BLaER1 treated with 17β-estradiol and CSF1 and Interleukin-3, amounts not matched to agents 10 nM and 100 nM (cell line): ENCODE measurements at regions not wholly inside any gene's neighbourhood (a gene's known extent, or its start where the extent isn't known, plus 50 kb on each side); places are given as distances from the start of the nearest gene placed in this dataset.

ENCODE experiments used
- H3K27ac ChIP-seq, 11 experiments: shearing (Covaris generic); formaldehyde crosslinking; 2 replicates each; pipeline ENCODE4 v1.8.1; 2022
- H3K27me3 ChIP-seq, 11 experiments: shearing (Covaris generic); formaldehyde crosslinking; 2 replicates each; pipeline ENCODE4 v1.8.1; 2022
- H3K36me3 ChIP-seq, 11 experiments: shearing (Covaris generic); formaldehyde crosslinking; 2 replicates each; pipeline ENCODE4 v1.8.1; 2022
- H3K4me1 ChIP-seq, 10 experiments: shearing (Covaris generic); formaldehyde crosslinking; 2 replicates each; pipeline ENCODE4 v1.8.1; 2022
- H3K4me2 ChIP-seq, 11 experiments: shearing (Covaris generic); formaldehyde crosslinking; 2 replicates each; pipeline ENCODE4 v1.8.1; 2022
- H3K4me3 ChIP-seq, 10 experiments: shearing (Covaris generic); formaldehyde crosslinking; 2 replicates each; pipeline ENCODE4 v1.8.1; 2022
- H3K9ac ChIP-seq, 11 experiments: shearing (Covaris generic); formaldehyde crosslinking; 2 replicates each; pipeline ENCODE4 v1.8.1; 2022
- H3K9me3 ChIP-seq, 11 experiments: shearing (Covaris generic); formaldehyde crosslinking; replicated peaks in 1 of 11; 2 replicates each; pipeline ENCODE4 v1.8.1; 2022
- H4K20me1 ChIP-seq, 11 experiments: shearing (Covaris generic); formaldehyde crosslinking; 2 replicates each; pipeline ENCODE4 v1.8.1; 2022
- Cebpa-rat ChIP-seq, 11 experiments: shearing (Covaris generic); IDR thresholded peaks; 2 replicates each; pipeline ENCODE4 v1.8.1; 2022

- Histone ChIP-seq H3K36me3 (peaks cover 0 to 9% (median 5%) of the 10 kb centered on the region in 11 experiments; a peak in 5 of 22 replicates), H3K27me3 (no peaks in the 10 kb centered on the region), H3K4me2 (peak overlapping the region; percentile 16 to 50 (median 39); a peak in 19 of 22 replicates), H3K27ac (no peak overlapping the region), H3K9me3 (peaks cover 26 to 62% (median 56%) of the 10 kb centered on the region in 11 experiments), H3K9ac (no peak overlapping the region), H3K4me3 (no peak overlapping the region), H4K20me1 (no peaks in the 10 kb centered on the region), H3K4me1 (peaks cover 16 to 38% (median 21%) of the 10 kb centered on the region in 10 experiments)
- TF ChIP-seq Cebpa-rat (IDR thresholded peaks at IDR 0.05): no peak
These were observed 141.1 kb upstream of the ITGB1 start for GRCh38 chr10:33098951-33099663.

GRCh38 chr10:33095867-33096815 lies 138.1 kb upstream of the ITGB1 start:
- Histone ChIP-seq H3K4me1 (peaks cover 16 to 34% (median 21%) of the 10 kb centered on the region in 10 experiments), H3K4me2 (peak overlapping the region; percentile 20 to 65 (median 49); a peak in 20 of 22 replicates), H3K9me3 (peaks cover 20 to 60% (median 49%) of the 10 kb centered on the region in 11 experiments), H3K4me3 (no peak overlapping the region), H3K27ac (no peak overlapping the region), H4K20me1 (no peaks in the 10 kb centered on the region), H3K27me3 (no peaks in the 10 kb centered on the region), H3K36me3 (peaks cover 0 to 9% (median 4%) of the 10 kb centered on the region in 11 experiments; a peak in 4 of 22 replicates), H3K9ac (no peak overlapping the region)
- TF ChIP-seq Cebpa-rat (IDR thresholded peaks at IDR 0.05): no peak

DNA sequence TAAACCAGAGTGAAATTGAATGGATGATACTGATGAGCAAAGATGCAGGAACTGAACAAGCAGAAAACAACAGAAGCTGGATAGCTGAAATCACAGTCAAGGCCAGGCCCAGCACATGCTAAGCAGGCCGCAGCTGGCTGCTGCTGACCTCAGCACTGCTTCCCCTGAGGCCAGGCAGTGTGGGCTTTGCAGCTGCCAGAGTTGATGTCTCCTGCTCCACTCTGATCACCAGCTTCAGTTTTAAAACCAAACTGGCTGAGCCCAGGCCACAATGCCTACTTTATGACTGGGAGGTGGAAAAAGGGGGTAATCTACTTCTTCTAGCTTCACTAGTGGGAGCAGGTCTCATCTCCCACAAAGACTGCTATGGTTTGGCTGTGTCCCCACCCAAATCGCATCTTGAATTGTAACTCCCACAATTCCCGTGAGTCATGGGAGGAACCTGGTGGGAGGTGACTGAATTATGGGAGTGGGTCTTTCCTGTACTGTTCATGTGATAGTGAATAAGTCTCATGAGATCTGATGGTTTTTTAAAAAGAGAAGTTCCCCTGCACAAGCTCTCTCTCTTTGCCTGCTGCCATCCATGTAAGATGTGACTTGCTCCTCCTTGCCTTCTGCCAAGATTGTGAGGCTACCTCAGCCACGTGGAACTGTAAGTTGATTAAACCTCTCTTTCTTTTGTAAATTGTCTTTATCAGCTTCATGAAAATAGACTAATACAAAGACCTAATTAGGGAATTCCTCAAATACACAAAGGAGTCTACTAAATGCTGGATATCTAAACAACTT lies 136.4 kb upstream of the ITGB1 start:
- no peak for TF ChIP-seq Cebpa-rat (IDR thresholded peaks at IDR 0.05)
- H3K4me1 ChIP-seq: peaks cover 13 to 20% (median 17%) of the 10 kb centered on the region in 10 experiments
- H3K27ac ChIP-seq: no peak overlapping the region
- H3K36me3 ChIP-seq: peaks cover 0 to 9% (median 4%) of the 10 kb centered on the region in 11 experiments; a peak in 4 of 22 replicates
- H4K20me1 ChIP-seq: no peaks in the 10 kb centered on the region
- H3K9me3 ChIP-seq: peaks cover 28 to 61% (median 50%) of the 10 kb centered on the region in 11 experiments
- H3K27me3 ChIP-seq: no peaks in the 10 kb centered on the region
- H3K4me2 ChIP-seq: 0 out of 22 replicates have a peak overlapping the region, but pooled peaks of 1 of the 11 experiments have one; percentile 16
- no peak overlapping the region for H3K9ac ChIP-seq
- peak overlapping the region in 2 of 10 experiments; percentile 2 to 39; a peak in 2 of 20 replicates for H3K4me3 ChIP-seq

DNA sequence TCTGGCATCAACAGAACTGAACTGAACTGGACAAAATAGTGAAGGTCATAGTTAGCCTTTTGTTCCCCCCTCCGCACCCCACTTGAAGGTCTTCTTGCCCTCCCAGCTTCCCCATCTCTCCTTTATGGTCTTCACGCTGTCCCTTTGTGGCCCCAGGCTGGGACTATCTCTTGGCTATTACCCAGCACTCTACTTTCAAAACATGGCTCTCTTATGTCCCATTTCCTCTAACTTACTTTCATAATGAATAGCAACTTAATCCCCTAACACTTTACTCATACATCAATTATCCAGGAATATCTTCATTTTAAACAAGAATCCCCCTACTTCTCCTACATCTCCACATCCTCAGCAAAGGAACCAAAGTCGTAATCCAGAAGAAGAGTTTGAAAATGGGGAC lies 135.3 kb upstream of the ITGB1 start:
- peaks cover 7 to 11% (median 10%) of the 10 kb centered on the region in 10 experiments; a peak in 19 of 20 replicates for H3K4me1 ChIP-seq
- H3K36me3 ChIP-seq: peaks cover 0 to 9% (median 4%) of the 10 kb centered on the region in 11 experiments; a peak in 4 of 22 replicates
- H3K9ac ChIP-seq: no peak overlapping the region
- no peak overlapping the region for H3K4me3 ChIP-seq
- H3K4me2 ChIP-seq: no peak overlapping the region
- no peak overlapping the region for H3K27ac ChIP-seq
- H3K9me3 ChIP-seq: peaks cover 39 to 69% (median 55%) of the 10 kb centered on the region in 11 experiments
- no peaks in the 10 kb centered on the region for H3K27me3 ChIP-seq
- TF ChIP-seq Cebpa-rat (IDR thresholded peaks at IDR 0.05): no peak
- no peaks in the 10 kb centered on the region for H4K20me1 ChIP-seq

DNA sequence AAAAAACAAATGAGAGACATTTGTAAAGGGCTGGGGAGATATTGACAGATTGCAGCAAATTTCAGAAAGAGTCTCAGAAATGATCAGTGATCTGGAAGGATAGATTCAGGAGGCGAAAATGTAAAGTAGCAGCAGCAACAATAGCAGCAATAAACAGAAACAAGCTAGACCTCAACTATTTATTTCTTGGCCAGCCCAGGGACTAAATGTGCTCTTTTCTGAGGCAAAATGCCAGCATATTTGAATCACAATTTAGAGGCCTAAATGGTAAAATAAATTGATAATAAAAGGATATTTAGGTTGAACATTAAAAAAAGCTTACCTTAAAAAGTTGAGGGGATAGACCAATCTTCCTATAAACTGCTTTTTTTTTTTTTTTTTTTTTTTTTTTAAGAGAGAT lies 134.6 kb upstream of the ITGB1 start:
- no peak overlapping the region for H3K4me2 ChIP-seq
- H3K27me3 ChIP-seq: no peaks in the 10 kb centered on the region
- H4K20me1 ChIP-seq: no peaks in the 10 kb centered on the region
- H3K27ac ChIP-seq: no peak overlapping the region
- peaks cover 45 to 69% (median 52%) of the 10 kb centered on the region in 11 experiments for H3K9me3 ChIP-seq
- peaks cover 10 to 15% (median 13%) of the 10 kb centered on the region in 10 experiments; a peak in 19 of 20 replicates for H3K4me1 ChIP-seq
- TF ChIP-seq Cebpa-rat (IDR thresholded peaks at IDR 0.05): no peak
- no peak overlapping the region for H3K4me3 ChIP-seq
- no peak overlapping the region for H3K9ac ChIP-seq
- H3K36me3 ChIP-seq: peaks cover 0 to 9% (median 4%) of the 10 kb centered on the region in 11 experiments; a peak in 4 of 22 replicates

DNA sequence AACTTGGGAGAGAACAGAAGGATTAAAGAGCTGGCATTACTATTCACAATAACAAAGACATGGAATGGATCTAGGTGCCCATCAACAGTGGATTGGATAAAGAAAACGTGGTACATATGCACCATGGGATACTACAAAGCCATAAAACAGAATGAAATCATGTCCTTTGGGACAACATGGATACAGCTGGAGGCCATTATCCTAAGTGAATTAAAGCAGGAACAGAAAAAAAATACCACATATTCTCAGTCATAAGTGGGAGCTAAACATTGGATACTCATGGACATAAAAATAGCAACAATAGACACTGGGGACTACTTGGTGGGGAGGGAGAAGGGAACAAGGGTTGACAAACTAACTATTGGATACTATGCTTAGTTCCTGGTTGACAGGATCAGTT lies 133.2 kb upstream of the ITGB1 start:
- TF ChIP-seq Cebpa-rat (IDR thresholded peaks at IDR 0.05): no peak
- no peaks in the 10 kb centered on the region for H3K27me3 ChIP-seq
- H3K4me2 ChIP-seq: no peak overlapping the region
- no peak overlapping the region for H3K9ac ChIP-seq
- peaks cover 0 to 9% (median 4%) of the 10 kb centered on the region in 11 experiments; a peak in 4 of 22 replicates for H3K36me3 ChIP-seq
- H3K27ac ChIP-seq: no peak overlapping the region
- peaks cover 15 to 21% (median 16%) of the 10 kb centered on the region in 10 experiments for H3K4me1 ChIP-seq
- no peak overlapping the region for H3K4me3 ChIP-seq
- peaks cover 36 to 56% (median 46%) of the 10 kb centered on the region in 11 experiments for H3K9me3 ChIP-seq
- H4K20me1 ChIP-seq: no peaks in the 10 kb centered on the region

GRCh38 chr10:33088990-33089389 lies 131.0 kb upstream of the ITGB1 start:
- no peak overlapping the region for H3K27ac ChIP-seq
- TF ChIP-seq Cebpa-rat (IDR thresholded peaks at IDR 0.05): no peak
- H3K4me3 ChIP-seq: no peak overlapping the region
- H3K36me3 ChIP-seq: no peaks in the 10 kb centered on the region
- H3K9me3 ChIP-seq: peaks cover 22 to 44% (median 33%) of the 10 kb centered on the region in 11 experiments
- H3K27me3 ChIP-seq: no peaks in the 10 kb centered on the region
- no peak overlapping the region for H3K4me2 ChIP-seq
- no peak overlapping the region for H3K9ac ChIP-seq
- peaks cover 10 to 14% (median 12%) of the 10 kb centered on the region in 10 experiments; a peak in 18 of 20 replicates for H3K4me1 ChIP-seq
- H4K20me1 ChIP-seq: no peaks in the 10 kb centered on the region

- Histone ChIP-seq H3K4me2 (peak overlapping the region in 7 of 11 experiments; percentile 14 to 44 (median 32); a peak in 10 of 22 replicates), H3K27me3 (no peaks in the 10 kb centered on the region), H3K9me3 (peaks cover 12 to 33% (median 25%) of the 10 kb centered on the region in 11 experiments; a peak in 20 of 22 replicates), H3K4me3 (no peak overlapping the region), H4K20me1 (no peaks in the 10 kb centered on the region), H3K4me1 (peaks cover 10 to 14% (median 12%) of the 10 kb centered on the region in 10 experiments; a peak in 18 of 20 replicates), H3K9ac (no peak overlapping the region), H3K36me3 (no peaks in the 10 kb centered on the region), H3K27ac (no peak overlapping the region)
- TF ChIP-seq Cebpa-rat (IDR thresholded peaks at IDR 0.05): no peak
These were observed 129.9 kb upstream of the ITGB1 start for GRCh38 chr10:33087922-33088321.
